ENCODE measurements at regions not wholly inside any gene's neighbourhood (a gene's known extent, or its start where the extent isn't known, plus 50 kb on each side); places are given as distances from the start of the nearest gene placed in this dataset.

GRCh38 chrX:43581888-43582539 lies 74.1 kb upstream of the MAOA start (continued):
- no peak for TF ChIP-seq CHD1 (IDR thresholded peaks at IDR 0.05; ENCODE audit: low read depth, low read length)
